A549 (cell line): ENCODE measurements at regions not wholly inside any gene's neighbourhood (a gene's known extent, or its start where the extent isn't known, plus 50 kb on each side); places are given as distances from the start of the nearest gene placed in this dataset.

Experiments used
- ATAC-seq, 2 experiments: fragments of 200-7000 bp in 1 of 2; fragments of >200 bp in 1 of 2; cut with Nextera tagmentation in 1 of 2; cut with Tn5 transposase in 1 of 2; 3 replicates each; pipeline versions ENCODE4 v1.8.0 to v1.9.1; 2018 to 2020; ENCODE audit warnings: mild to moderate bottlenecking in 1 of 2, moderate library complexity in 1 of 2
- CTCF ChIA-PET: fragments of 300-600 bp; sonication (Branson Sonifier 250); formaldehyde crosslinking; extraction: SDS; loops from one replicate; lab custom pipeline; 2021; ENCODE audit warnings: antibody characterized with exemption, inconsistent platforms; lab: Yijun Ruan, JAX
- POLR2A ChIA-PET: fragments of 350-600 bp; formaldehyde crosslinking; extraction: SDS; loops from one replicate; lab custom pipeline; 2021; ENCODE audit warnings: antibody characterized with exemption, inconsistent platforms; lab: Yijun Ruan, JAX
- DNase-seq, 2 experiments: peaks; one replicate each; pipeline versions ENCODE4 v3.0.0 to v3.0.0-alpha.2; 2011 to 2016; ENCODE audit warnings: low read depth in 1 of 2, low spot score in 1 of 2
- FAIRE-seq: peaks from 2 replicates; lab custom pipeline; 2011; peaks lifted over from hg19 to GRCh38; lab: Jason Lieb, UNC
- H3K27ac ChIP-seq, 2 experiments: fragments of >200 bp; sonication (Bioruptor Twin); formaldehyde crosslinking; 3 replicates each; pipeline ENCODE4 v1.5.1; 2016 to 2017
- H3K4me1 ChIP-seq: fragments of >200 bp; sonication (Bioruptor Twin); formaldehyde crosslinking; 3 replicates; pipeline ENCODE4 v1.6.1; 2016
- H3K4me2 ChIP-seq: fragments of >200 bp; sonication (Bioruptor Twin); formaldehyde crosslinking; 3 replicates; pipeline ENCODE4 v1.6.1; 2016
- H3K4me3 ChIP-seq: fragments of >200 bp; sonication (Bioruptor Twin); formaldehyde crosslinking; 3 replicates; pipeline ENCODE4 v1.5.1; 2016
- H3K9me3 ChIP-seq: fragments of >200 bp; sonication (Bioruptor Twin); formaldehyde crosslinking; 3 replicates; pipeline ENCODE4 v1.6.1; 2016
- CBX2 ChIP-seq: fragments of 200-600 bp; sonication (generic); IDR thresholded peaks from 2 replicates; pipeline ENCODE4 v1.6.1; 2016; ENCODE audit warnings: low read depth, mild to moderate bottlenecking, borderline replicate concordance
- CBX8 ChIP-seq: fragments of 200-600 bp; sonication (generic); IDR thresholded peaks from 2 replicates; pipeline ENCODE4 v1.6.1; 2016
- CHD4 ChIP-seq: fragments of 200-600 bp; sonication (generic); IDR thresholded peaks from 2 replicates; pipeline ENCODE4 v1.6.1; 2016; ENCODE audit warnings: antibody characterized with exemption, mild to moderate bottlenecking, borderline replicate concordance
- EHMT2 ChIP-seq: fragments of 200-600 bp; sonication (generic); IDR thresholded peaks from 2 replicates; pipeline ENCODE4 v1.6.1; 2016; ENCODE audit warnings: antibody characterized with exemption, low read depth, mild to moderate bottlenecking, moderate library complexity
- ELK1 ChIP-seq: fragments of 150-350 bp; IDR thresholded peaks from 2 replicates; pipeline ENCODE4 v1.6.1; 2014; ENCODE audit warnings: low read depth, mild to moderate bottlenecking, low read length
- ESRRA ChIP-seq: fragments of 150-350 bp; IDR thresholded peaks from 2 replicates; pipeline ENCODE4 v1.6.1; 2014; ENCODE audit warnings: mild to moderate bottlenecking, low read length, borderline replicate concordance
- HDAC2 ChIP-seq: fragments of 200-600 bp; sonication (generic); IDR thresholded peaks from 2 replicates; pipeline ENCODE4 v1.6.1; 2016
- HES2 ChIP-seq: fragments of >200 bp; sonication (Bioruptor Twin); formaldehyde crosslinking; IDR thresholded peaks from 2 replicates; pipeline ENCODE4 v1.6.1; 2016
- HMGXB4 ChIP-seq: fragments of 250-450 bp; sonication (Bioruptor Pico); IDR thresholded peaks from 2 replicates; pipeline ENCODE4 v1.5.0; 2021; ENCODE audit warnings: mild to moderate bottlenecking, moderate library complexity, borderline replicate concordance
- HOXB5 ChIP-seq: fragments of 250-450 bp; sonication (Bioruptor Pico); IDR thresholded peaks from 2 replicates; pipeline ENCODE4 v1.5.0; 2020; ENCODE audit warnings: mild to moderate bottlenecking, moderate library complexity
- MAFK ChIP-seq: fragments of 450-650 bp; IDR thresholded peaks from 2 replicates; pipeline ENCODE4 v1.6.1; 2014; ENCODE audit not compliant: partially characterized antibody
- MAZ ChIP-seq: fragments of 150-350 bp; IDR thresholded peaks from 2 replicates; pipeline ENCODE4 v1.6.1; 2014; ENCODE audit warnings: antibody characterized with exemption, low read depth, low read length, borderline replicate concordance
- MYC ChIP-seq: IDR thresholded peaks from 2 replicates; pipeline ENCODE4 v1.6.1; 2012; ENCODE audit warnings: mild to moderate bottlenecking, inconsistent platforms, low read length, improper control_type of control experiment, borderline replicate concordance
- POLR2A ChIP-seq: IDR thresholded peaks from 2 replicates; pipeline ENCODE4 v1.6.1; 2012; ENCODE audit warnings: mild to moderate bottlenecking, low read length
- RAD21 ChIP-seq, 2 experiments: fragments of >200 bp in 1 of 2; sonication (Bioruptor Twin) in 1 of 2; formaldehyde crosslinking in 1 of 2; IDR thresholded peaks in 1 of 2; conservative IDR thresholded peaks in 1 of 2; 2 replicates in 1 of 2; 3 replicates in 1 of 2; pipeline ENCODE4 v1.6.1; 2012 to 2018; ENCODE audit warnings: inconsistent platforms in 1 of 2
- RARB ChIP-seq: fragments of 250-450 bp; sonication (Bioruptor Pico); IDR thresholded peaks from 2 replicates; pipeline ENCODE4 v1.8.0; 2021; ENCODE audit warnings: mild to moderate bottlenecking, moderate library complexity
- RCOR1 ChIP-seq: fragments of 150-350 bp; IDR thresholded peaks from 2 replicates; pipeline ENCODE4 v1.6.1; 2014; ENCODE audit warnings: antibody characterized with exemption, low read length, low read depth
- RFX5 ChIP-seq: fragments of 450-650 bp; IDR thresholded peaks from 2 replicates; pipeline ENCODE4 v1.7.1; 2014; ENCODE audit warnings: antibody characterized with exemption, mild to moderate bottlenecking, moderate library complexity
- RNF2 ChIP-seq: fragments of 200-600 bp; sonication (generic); IDR thresholded peaks from 2 replicates; pipeline ENCODE4 v1.6.1; 2016; ENCODE audit warnings: low read depth, mild to moderate bottlenecking, antibody characterized with exemption, moderate library complexity, borderline replicate concordance
- USF2 ChIP-seq: fragments of 450-650 bp; IDR thresholded peaks from 2 replicates; pipeline ENCODE4 v1.6.1; 2014; ENCODE audit warnings: antibody characterized with exemption
- ZC3H11A ChIP-seq: fragments of 450-650 bp; IDR thresholded peaks from 2 replicates; pipeline ENCODE4 v1.6.1; 2014; ENCODE audit warnings: antibody characterized with exemption, mild to moderate bottlenecking
- ZNF302 ChIP-seq: fragments of 250-450 bp; sonication (Bioruptor Pico); IDR thresholded peaks from 2 replicates; pipeline ENCODE4 v1.9.0; 2021; ENCODE audit warnings: inconsistent platforms, mild to moderate bottlenecking, moderate library complexity
- ZSCAN20 ChIP-seq: fragments of 250-450 bp; sonication (Bioruptor Pico); IDR thresholded peaks from 2 replicates; pipeline ENCODE4 v1.8.0; 2022; ENCODE audit warnings: mild to moderate bottlenecking, moderate library complexity
- WGBS: methylation state at CpG from one replicate; pipeline ENCODE4 v1.1.6; 2017; ENCODE audit errors: missing lambda C conversion rate; 5-methylcytosine and 5-hydroxymethylcytosine counted together

GRCh38 chr9:86557063-86557766 is 203.0 kb upstream of the TUT7 start:
- Histone ChIP-seq H3K4me2 (no peak overlapping the region), H3K4me1 (no peaks in the 10 kb centered on the region), H3K4me3 (no peak overlapping the region), H3K27ac (no peak overlapping the region), H3K9me3 (no peaks in the 10 kb centered on the region)
- TF ChIP-seq EHMT2: no peak
- TF ChIP-seq MAZ: no peak
- no peak for TF ChIP-seq HDAC2
- ATAC-seq (peak in 1 of 2 experiments; percentile 54; a peak in 2 of 6 replicates), DNase-seq (no peak), FAIRE-seq (no peak)
- ChIA-PET POLR2A (no interaction called here), CTCF (no interaction called here)
- WGBS: 5% methylated on average over 7 of the region's 7 CpGs

GRCh38 chr9:86555661-86556060 is 201.5 kb upstream of the TUT7 start:
- CTCF ChIA-PET: no interaction called here
- no peak for FAIRE-seq
- no peak for ATAC-seq
- no peak overlapping the region for H3K4me3 ChIP-seq
- TF ChIP-seq USF2: no peak
- TF ChIP-seq HMGXB4: no peak
- TF ChIP-seq RCOR1: no peak
- TF ChIP-seq POLR2A: no peak
- H3K4me2 ChIP-seq: no peak overlapping the region
- POLR2A ChIA-PET: no interaction called here
- no peaks in the 10 kb centered on the region for H3K9me3 ChIP-seq
- no peak overlapping the region for H3K27ac ChIP-seq
- no peak for DNase-seq
- no peaks in the 10 kb centered on the region for H3K4me1 ChIP-seq
- 2% methylated on average over 2 of the region's 2 CpGs for WGBS

- H3K4me3 ChIP-seq: no peak overlapping the region
- H3K9me3 ChIP-seq: no peaks in the 10 kb centered on the region
- H3K4me2 ChIP-seq: no peak overlapping the region
- DNase-seq (no peak), FAIRE-seq (no peak), ATAC-seq (no peak)
- ChIA-PET CTCF (no interaction called here), POLR2A (no interaction called here)
- H3K4me1 ChIP-seq: no peaks in the 10 kb centered on the region
- H3K27ac ChIP-seq: no peak overlapping the region
- 1% methylated on average over 2 of the region's 2 CpGs for WGBS
- no peak for TF ChIP-seq HOXB5 (CRISPR knock-in tag)
- TF ChIP-seq ZC3H11A: no peak
- TF ChIP-seq RNF2: no peak
- no peak for TF ChIP-seq ZSCAN20
- no peak for TF ChIP-seq MAFK
- TF ChIP-seq RAD21 (conservative IDR thresholded peaks at IDR 0.05 in 1 of 2, IDR thresholded peaks at IDR 0.05 in 1 of 2): no peak
- TF ChIP-seq CHD4: no peak
- TF ChIP-seq RARB (CRISPR knock-in tag): no peak
- no peak for TF ChIP-seq ESRRA
- TF ChIP-seq MAZ: no peak
These were observed 196.2 kb upstream of the TUT7 start for GRCh38 chr9:86550401-86550800.

GRCh38 chr9:86549920-86550319 is 195.7 kb upstream of the TUT7 start:
- POLR2A ChIA-PET: no interaction called here
- CTCF ChIA-PET: no interaction called here

More at GRCh38 chr9:86549920-86550319, 195.7 kb upstream of the TUT7 start:
- no peak for FAIRE-seq
- Histone ChIP-seq H3K4me3 (no peak overlapping the region), H3K4me1 (no peaks in the 10 kb centered on the region), H3K9me3 (no peaks in the 10 kb centered on the region), H3K4me2 (no peak overlapping the region), H3K27ac (no peak overlapping the region)
- no peak for TF ChIP-seq EHMT2
- TF ChIP-seq ZC3H11A: no peak
- TF ChIP-seq RFX5: no peak
- no peak for TF ChIP-seq CBX8
- no peak for TF ChIP-seq RAD21 (conservative IDR thresholded peaks at IDR 0.05 in 1 of 2, IDR thresholded peaks at IDR 0.05 in 1 of 2)
- TF ChIP-seq ZSCAN20: no peak
- no peak for TF ChIP-seq MYC
- no peak for TF ChIP-seq ELK1
- no peak for TF ChIP-seq ZNF302 (CRISPR knock-in tag)
- no peak for TF ChIP-seq CBX2
- TF ChIP-seq HES2: no peak
- no peak for DNase-seq
- no peak for ATAC-seq
- WGBS: 0% methylated on average over 2 of the region's 2 CpGs
